Fibroblast of mammary gland (primary cell): ENCODE measurements at regions not wholly inside any gene's neighbourhood (a gene's known extent, or its start where the extent isn't known, plus 50 kb on each side); places are given as distances from the start of the nearest gene placed in this dataset.

ENCODE experiments used
- DNase-seq: peaks from one replicate; pipeline ENCODE4 v3.0.0-alpha.2; 2010; ENCODE audit warnings: low read depth
- H3K4me3 ChIP-seq: 2 replicates; pipeline ENCODE4 v1.5.1; 2011; ENCODE audit warnings: low read depth, mild to moderate bottlenecking, low read length, moderate library complexity; ENCODE audit not compliant: control insufficient read depth
- CTCF ChIP-seq: conservative IDR thresholded peaks from 2 replicates; pipeline ENCODE4 v1.5.1; 2011; ENCODE audit warnings: low read depth, low read length, inconsistent platforms; ENCODE audit not compliant: control insufficient read depth, insufficient read depth

GRCh38 chrX:9195199-9195880 is 161.4 kb upstream of the FAM9B start:
- no peak for TF ChIP-seq CTCF
- DNase-seq = no peak
- no peak overlapping the region for H3K4me3 ChIP-seq

- H3K4me3 ChIP-seq = no peak overlapping the region
- peak; percentile 71 for DNase-seq
- no peak for TF ChIP-seq CTCF
These were observed 163.2 kb upstream of the FAM9B start for GRCh38 chrX:9196961-9197640.

GRCh38 chrX:9204560-9204959 is 170.6 kb upstream of the FAM9B start:
- peak; percentile 59 for DNase-seq
- TF ChIP-seq CTCF = no peak
- H3K4me3 ChIP-seq = no peak overlapping the region

- DNase-seq = no peak
- no peak for TF ChIP-seq CTCF
- H3K4me3 ChIP-seq = no peak overlapping the region
These were observed 171.8 kb upstream of the FAM9B start for GRCh38 chrX:9205599-9206223.

GRCh38 chrX:9207142-9207541 is 173.2 kb upstream of the FAM9B start:
- H3K4me3 ChIP-seq = no peak overlapping the region
- TF ChIP-seq CTCF = no peak
- peak; percentile 3 for DNase-seq

GRCh38 chrX:9211269-9211668 is 177.3 kb upstream of the FAM9B start:
- DNase-seq = no peak
- TF ChIP-seq CTCF = no peak
- no peak overlapping the region for H3K4me3 ChIP-seq
